ENCODE measurements at regions not wholly inside any gene's neighbourhood (a gene's known extent, or its start where the extent isn't known, plus 50 kb on each side); places are given as distances from the start of the nearest gene placed in this dataset.

- no peak overlapping the region for H3K27ac ChIP-seq (ENCODE audit: low read length)
- H3K9me3 ChIP-seq (ENCODE audit: control insufficient read depth, insufficient read depth, low read length), result no peaks in the 10 kb centered on the region
- DNase-seq (ENCODE audit: low read depth, low spot score), result no peak
- H3K4me1 ChIP-seq (ENCODE audit: control insufficient read depth, insufficient read depth, low read length), result no peaks in the 10 kb centered on the region; the same call in 1 of the 2 replicates
- no peak overlapping the region for H3K4me3 ChIP-seq (ENCODE audit: low read length)
- H3K36me3 ChIP-seq (ENCODE audit: control insufficient read depth, insufficient read depth, low read length), result no peaks in the 10 kb centered on the region
- WGBS (ENCODE audit: insufficient coverage, insufficient read length), result no CpG with 5 or more reads among the region's 4 CpGs
- H3K27me3 ChIP-seq (ENCODE audit: control insufficient read depth, insufficient read depth, low read length), result no peaks in the 10 kb centered on the region
Measured at GRCh38 chr1:208433971-208434370, 189.8 kb upstream of the PLXNA2 start.

GRCh38 chr1:208437401-208437800 lies 193.2 kb upstream of the PLXNA2 start:
- no peaks in the 10 kb centered on the region for H3K27me3 ChIP-seq (ENCODE audit: control insufficient read depth, insufficient read depth, low read length)
- no CpG with 5 or more reads among the region's 3 CpGs for WGBS (ENCODE audit: insufficient coverage, insufficient read length)
- no peak for DNase-seq (ENCODE audit: low read depth, low spot score)
- H3K4me1 ChIP-seq (ENCODE audit: control insufficient read depth, insufficient read depth, low read length), result no peaks in the 10 kb centered on the region
- H3K4me3 ChIP-seq (ENCODE audit: low read length), result no peak overlapping the region
- no peaks in the 10 kb centered on the region for H3K36me3 ChIP-seq (ENCODE audit: control insufficient read depth, insufficient read depth, low read length)
- no peaks in the 10 kb centered on the region for H3K9me3 ChIP-seq (ENCODE audit: control insufficient read depth, insufficient read depth, low read length)
- H3K27ac ChIP-seq (ENCODE audit: low read length), result no peak overlapping the region

GRCh38 chr1:208438112-208438699 lies 194.0 kb upstream of the PLXNA2 start:
- Histone ChIP-seq H3K4me1 (ENCODE audit: control insufficient read depth, insufficient read depth, low read length) (no peaks in the 10 kb centered on the region), H3K9me3 (ENCODE audit: control insufficient read depth, insufficient read depth, low read length) (no peaks in the 10 kb centered on the region), H3K4me3 (ENCODE audit: low read length) (no peak overlapping the region), H3K27ac (ENCODE audit: low read length) (no peak overlapping the region), H3K36me3 (ENCODE audit: control insufficient read depth, insufficient read depth, low read length) (no peaks in the 10 kb centered on the region), H3K27me3 (ENCODE audit: control insufficient read depth, insufficient read depth, low read length) (no peaks in the 10 kb centered on the region)
- DNase-seq (ENCODE audit: low read depth, low spot score), result no peak
- no CpG with 5 or more reads among the region's 2 CpGs for WGBS (ENCODE audit: insufficient coverage, insufficient read length)

- Histone ChIP-seq H3K27me3 (ENCODE audit: control insufficient read depth, insufficient read depth, low read length) (no peaks in the 10 kb centered on the region), H3K4me3 (ENCODE audit: low read length) (no peak overlapping the region), H3K27ac (ENCODE audit: low read length) (no peak overlapping the region), H3K4me1 (ENCODE audit: control insufficient read depth, insufficient read depth, low read length) (no peaks in the 10 kb centered on the region; the same call in 1 of the 2 replicates), H3K36me3 (ENCODE audit: control insufficient read depth, insufficient read depth, low read length) (no peaks in the 10 kb centered on the region), H3K9me3 (ENCODE audit: control insufficient read depth, insufficient read depth, low read length) (no peaks in the 10 kb centered on the region)
- no CpG with 5 or more reads among the region's 7 CpGs for WGBS (ENCODE audit: insufficient coverage, insufficient read length)
- no peak for DNase-seq (ENCODE audit: low read depth, low spot score)
Measured at GRCh38 chr1:208445758-208446203, 201.6 kb upstream of the PLXNA2 start.

- Histone ChIP-seq H3K4me3 (ENCODE audit: low read length) (no peak overlapping the region), H3K9me3 (ENCODE audit: control insufficient read depth, insufficient read depth, low read length) (no peaks in the 10 kb centered on the region), H3K36me3 (ENCODE audit: control insufficient read depth, insufficient read depth, low read length) (no peaks in the 10 kb centered on the region), H3K27ac (ENCODE audit: low read length) (no peak overlapping the region), H3K4me1 (ENCODE audit: control insufficient read depth, insufficient read depth, low read length) (no peaks in the 10 kb centered on the region; the same call in 1 of the 2 replicates), H3K27me3 (ENCODE audit: control insufficient read depth, insufficient read depth, low read length) (no peaks in the 10 kb centered on the region)
- no CpG with 5 or more reads among the region's 5 CpGs for WGBS (ENCODE audit: insufficient coverage, insufficient read length)
- no peak for DNase-seq (ENCODE audit: low read depth, low spot score)
Measured at GRCh38 chr1:208446271-208446691, 202.1 kb upstream of the PLXNA2 start.

- Histone ChIP-seq H3K27ac (ENCODE audit: low read length) (no peak overlapping the region), H3K4me1 (ENCODE audit: control insufficient read depth, insufficient read depth, low read length) (no peaks in the 10 kb centered on the region; the same call in 1 of the 2 replicates), H3K9me3 (ENCODE audit: control insufficient read depth, insufficient read depth, low read length) (no peaks in the 10 kb centered on the region), H3K4me3 (ENCODE audit: low read length) (no peak overlapping the region), H3K27me3 (ENCODE audit: control insufficient read depth, insufficient read depth, low read length) (no peaks in the 10 kb centered on the region), H3K36me3 (ENCODE audit: control insufficient read depth, insufficient read depth, low read length) (no peaks in the 10 kb centered on the region)
- WGBS (ENCODE audit: insufficient coverage, insufficient read length), result 100% methylated on average over 1 of the region's 4 CpGs
- no peak for DNase-seq (ENCODE audit: low read depth, low spot score)
Measured at GRCh38 chr1:208448425-208448824, 204.2 kb upstream of the PLXNA2 start.

- no CpG with 5 or more reads among the region's 7 CpGs for WGBS (ENCODE audit: insufficient coverage, insufficient read length)
- DNase-seq (ENCODE audit: low read depth, low spot score), result no peak
- H3K27ac ChIP-seq (ENCODE audit: low read length), result no peak overlapping the region
Measured at GRCh38 chr1:208449951-208450350, 205.8 kb upstream of the PLXNA2 start.

GRCh38 chr1:208450958-208451357 lies 206.8 kb upstream of the PLXNA2 start:
- Histone ChIP-seq H3K27me3 (ENCODE audit: control insufficient read depth, insufficient read depth, low read length) (no peaks in the 10 kb centered on the region), H3K27ac (ENCODE audit: low read length) (no peak overlapping the region), H3K9me3 (ENCODE audit: control insufficient read depth, insufficient read depth, low read length) (no peaks in the 10 kb centered on the region), H3K4me3 (ENCODE audit: low read length) (no peak overlapping the region), H3K4me1 (ENCODE audit: control insufficient read depth, insufficient read depth, low read length) (no peaks in the 10 kb centered on the region; the same call in 1 of the 2 replicates), H3K36me3 (ENCODE audit: control insufficient read depth, insufficient read depth, low read length) (no peaks in the 10 kb centered on the region)
- no peak for DNase-seq (ENCODE audit: low read depth, low spot score)
- WGBS (ENCODE audit: insufficient coverage, insufficient read length), result no CpG with 5 or more reads among the region's 10 CpGs

More at GRCh38 chr1:208449951-208450350, 205.8 kb upstream of the PLXNA2 start:
- no peaks in the 10 kb centered on the region for H3K36me3 ChIP-seq (ENCODE audit: control insufficient read depth, insufficient read depth, low read length)
- no peak overlapping the region for H3K4me3 ChIP-seq (ENCODE audit: low read length)
- H3K4me1 ChIP-seq (ENCODE audit: control insufficient read depth, insufficient read depth, low read length), result no peaks in the 10 kb centered on the region; the same call in 1 of the 2 replicates
- H3K27me3 ChIP-seq (ENCODE audit: control insufficient read depth, insufficient read depth, low read length), result no peaks in the 10 kb centered on the region
- H3K9me3 ChIP-seq (ENCODE audit: control insufficient read depth, insufficient read depth, low read length), result no peaks in the 10 kb centered on the region

- H3K27ac ChIP-seq (ENCODE audit: low read length), result no peak overlapping the region
- no peaks in the 10 kb centered on the region for H3K27me3 ChIP-seq (ENCODE audit: control insufficient read depth, insufficient read depth, low read length)
- H3K9me3 ChIP-seq (ENCODE audit: control insufficient read depth, insufficient read depth, low read length), result no peaks in the 10 kb centered on the region
- no peak overlapping the region for H3K4me3 ChIP-seq (ENCODE audit: low read length)
- no CpG with 5 or more reads among the region's 3 CpGs for WGBS (ENCODE audit: insufficient coverage, insufficient read length)
- DNase-seq (ENCODE audit: low read depth, low spot score), result no peak
- H3K4me1 ChIP-seq (ENCODE audit: control insufficient read depth, insufficient read depth, low read length), result no peaks in the 10 kb centered on the region
- H3K36me3 ChIP-seq (ENCODE audit: control insufficient read depth, insufficient read depth, low read length), result no peaks in the 10 kb centered on the region
Measured at GRCh38 chr1:208455821-208456220, 211.6 kb upstream of the PLXNA2 start.

- no peaks in the 10 kb centered on the region for H3K27me3 ChIP-seq (ENCODE audit: control insufficient read depth, insufficient read depth, low read length)
- DNase-seq (ENCODE audit: low read depth, low spot score), result no peak
- H3K36me3 ChIP-seq (ENCODE audit: control insufficient read depth, insufficient read depth, low read length), result no peaks in the 10 kb centered on the region
- no peaks in the 10 kb centered on the region for H3K9me3 ChIP-seq (ENCODE audit: control insufficient read depth, insufficient read depth, low read length)
- no peak overlapping the region for H3K27ac ChIP-seq (ENCODE audit: low read length)
- no peak overlapping the region for H3K4me3 ChIP-seq (ENCODE audit: low read length)
- no CpG with 5 or more reads among the region's 2 CpGs for WGBS (ENCODE audit: insufficient coverage, insufficient read length)
- H3K4me1 ChIP-seq (ENCODE audit: control insufficient read depth, insufficient read depth, low read length), result no peaks in the 10 kb centered on the region
Measured at GRCh38 chr1:208456487-208456886, 212.3 kb upstream of the PLXNA2 start.

GRCh38 chr1:208460823-208461222 lies 216.6 kb upstream of the PLXNA2 start:
- Histone ChIP-seq H3K27ac (ENCODE audit: low read length) (no peak overlapping the region), H3K36me3 (ENCODE audit: control insufficient read depth, insufficient read depth, low read length) (no peaks in the 10 kb centered on the region), H3K9me3 (ENCODE audit: control insufficient read depth, insufficient read depth, low read length) (no peaks in the 10 kb centered on the region), H3K4me3 (ENCODE audit: low read length) (no peak overlapping the region), H3K27me3 (ENCODE audit: control insufficient read depth, insufficient read depth, low read length) (no peaks in the 10 kb centered on the region), H3K4me1 (ENCODE audit: control insufficient read depth, insufficient read depth, low read length) (no peaks in the 10 kb centered on the region)
- WGBS (ENCODE audit: insufficient coverage, insufficient read length), result no CpG with 5 or more reads among the region's 3 CpGs
- no peak for DNase-seq (ENCODE audit: low read depth, low spot score)
